Hypothalamus (tissue), 51 donors: ENCODE measurements at regions not wholly inside any gene's neighbourhood (a gene's known extent, or its start where the extent isn't known, plus 50 kb on each side); places are given as distances from the start of the nearest gene placed in this dataset.
"Not testable (repeated sequence)": the region's sequence is repeated elsewhere in the genome, so short reads cannot be mapped to it uniquely, and the experiment has no call there.

ENCODE experiments used
- DNase-seq, 51 donors: peaks; one replicate each; lab custom pipeline; 2025; lab: John Stamatoyannopoulos, UW

GRCh38 chr2:209260281-209260680 is 163.6 kb upstream of the MAP2 start:
- no peak for DNase-seq

DNA sequence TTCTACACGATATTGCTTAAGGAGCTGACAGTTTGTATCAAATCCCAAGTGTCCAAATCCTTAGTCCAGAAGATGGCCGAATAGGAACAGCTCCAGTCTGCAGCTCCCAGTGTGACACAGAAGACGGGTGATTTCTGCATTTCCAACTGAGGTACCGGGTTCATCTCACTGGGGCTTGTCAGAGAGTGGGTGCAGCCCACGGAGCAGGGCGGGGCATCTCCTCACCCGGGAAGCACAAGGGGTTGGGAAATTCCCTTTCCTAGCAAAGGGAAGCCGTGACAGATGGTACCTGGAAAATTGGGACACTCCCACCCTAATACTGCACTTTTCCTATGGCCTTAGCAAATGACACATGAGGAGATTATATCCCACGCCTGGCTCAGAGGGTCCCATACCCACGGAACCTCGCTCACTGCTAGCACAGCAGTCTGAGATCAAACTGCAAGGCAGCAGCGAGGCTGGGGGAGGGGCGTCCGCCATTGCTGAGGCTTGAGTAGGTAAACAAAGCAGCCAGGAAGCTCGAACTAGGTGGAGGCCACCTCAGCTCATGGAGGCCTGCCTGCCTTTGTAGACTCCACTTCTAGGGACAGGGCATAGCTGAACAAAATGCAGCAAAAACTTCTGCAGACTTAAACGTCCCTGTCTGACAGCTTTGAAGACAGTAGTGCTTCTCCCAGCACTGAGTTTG is 162.3 kb upstream of the MAP2 start:
- not testable (repeated sequence) for DNase-seq

- DNase-seq = no peak
These were observed 154.8 kb upstream of the MAP2 start for GRCh38 chr2:209269024-209269423.

DNA sequence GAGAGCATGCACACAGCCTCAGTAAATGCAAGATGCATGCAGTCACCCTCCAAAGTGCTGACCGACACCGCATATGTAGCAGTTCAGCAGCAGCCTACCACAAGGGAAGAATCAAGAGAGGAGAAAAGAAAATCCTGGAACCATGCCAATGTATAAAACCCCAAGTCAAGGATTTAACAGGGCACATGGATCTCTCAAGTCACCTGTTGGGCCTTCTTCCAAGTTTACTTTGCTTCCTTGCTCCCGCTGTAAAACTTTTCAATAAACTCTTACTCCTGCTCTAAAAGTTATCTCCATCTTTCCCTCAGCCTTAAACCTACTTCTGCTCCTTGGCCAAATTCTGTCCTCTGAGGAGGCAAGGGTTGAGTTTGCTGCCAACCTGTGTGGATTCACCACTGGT is 147.8 kb upstream of the MAP2 start:
- no peak for DNase-seq

- no peak for DNase-seq
These were observed 146.4 kb upstream of the MAP2 start for GRCh38 chr2:209277444-209277843.

DNA sequence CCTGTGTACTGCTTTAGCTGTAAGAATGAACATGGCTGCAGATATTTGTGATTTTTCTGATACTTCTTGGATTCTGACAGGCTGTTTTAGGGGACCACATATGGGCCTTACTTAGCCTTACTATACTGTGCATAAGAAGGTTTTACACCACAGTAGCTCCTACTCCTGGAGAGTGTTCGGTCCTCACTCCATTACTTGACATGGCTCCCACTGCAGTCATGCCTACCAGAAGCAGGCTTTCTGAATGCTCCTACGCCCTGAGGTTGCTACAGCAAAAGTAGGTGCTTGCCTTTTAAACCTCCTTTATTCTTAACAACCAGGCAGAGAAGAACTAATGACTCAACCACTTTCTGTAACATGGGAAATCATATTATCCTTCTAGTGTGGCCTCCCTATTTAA is 125.2 kb upstream of the MAP2 start:
- no peak for DNase-seq

DNA sequence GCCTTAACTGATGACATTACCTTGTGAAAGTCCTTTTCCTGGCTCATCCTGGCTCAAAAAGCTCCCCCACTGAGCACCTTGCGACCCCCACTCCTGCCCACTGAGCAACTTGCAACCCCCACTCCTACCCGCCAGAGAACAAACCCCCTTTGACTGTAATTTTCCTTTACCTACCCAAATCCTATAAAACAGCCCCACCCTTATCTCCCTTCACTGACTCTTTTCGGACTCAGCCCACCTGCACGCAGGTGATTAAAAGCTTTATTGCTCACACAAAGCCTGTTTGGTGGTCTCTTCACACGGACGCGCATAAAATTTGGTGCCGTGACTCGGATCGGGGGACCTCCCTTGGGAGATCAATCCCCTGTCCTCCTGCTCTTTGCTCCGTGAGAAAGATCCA is 124.4 kb upstream of the MAP2 start:
- DNase-seq = not testable (repeated sequence)

DNA sequence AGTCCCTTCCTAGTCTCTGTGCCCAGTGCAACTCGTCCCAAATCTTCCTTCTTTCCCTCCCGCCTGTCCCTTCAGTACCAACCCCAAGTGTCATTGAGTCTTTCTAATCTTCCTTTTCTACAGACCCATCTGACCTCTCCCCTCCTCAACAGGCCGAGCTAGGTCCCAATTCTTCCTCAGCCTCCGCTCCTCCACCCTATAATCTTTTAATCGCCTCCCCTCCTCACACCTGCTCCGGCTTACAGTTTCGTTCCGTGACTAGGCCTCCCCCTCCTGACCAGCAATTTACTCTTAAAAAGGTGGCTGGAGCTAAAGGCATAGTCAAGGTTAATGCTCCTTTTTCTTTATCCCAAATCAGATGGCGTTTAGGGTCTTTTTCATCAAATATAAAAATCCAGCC is 123.1 kb upstream of the MAP2 start:
- DNase-seq = not testable (repeated sequence)

- no peak for DNase-seq
These were observed 118.8 kb upstream of the MAP2 start for GRCh38 chr2:209305026-209305425.

GRCh38 chr2:209305746-209306196 is 118.1 kb upstream of the MAP2 start:
- DNase-seq = peak in 1 of 51 donors; percentile 10

- no peak for DNase-seq
These were observed 116.5 kb upstream of the MAP2 start for GRCh38 chr2:209307161-209308001.

- DNase-seq = no peak
These were observed 115.4 kb upstream of the MAP2 start for GRCh38 chr2:209308415-209308814.

DNA sequence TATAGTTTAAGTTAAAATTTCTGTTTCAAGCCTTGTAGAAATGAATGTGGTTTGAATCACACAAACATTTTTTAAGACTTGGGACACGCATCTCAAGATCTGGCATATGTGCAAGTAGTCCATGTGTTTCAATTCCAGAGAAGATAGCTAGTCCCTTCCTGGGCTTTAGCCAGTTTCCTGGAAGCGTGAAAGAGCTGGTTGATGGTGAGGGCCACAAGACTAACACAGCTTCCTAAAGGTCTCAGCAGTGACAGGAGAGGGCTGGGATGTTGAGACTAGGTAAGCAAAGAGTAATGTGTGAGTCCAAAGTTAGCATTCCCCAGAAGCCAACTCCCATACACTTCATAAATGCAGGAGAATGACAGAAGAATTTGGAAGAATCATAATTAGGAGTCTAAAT is 111.9 kb upstream of the MAP2 start:
- DNase-seq = no peak

DNA sequence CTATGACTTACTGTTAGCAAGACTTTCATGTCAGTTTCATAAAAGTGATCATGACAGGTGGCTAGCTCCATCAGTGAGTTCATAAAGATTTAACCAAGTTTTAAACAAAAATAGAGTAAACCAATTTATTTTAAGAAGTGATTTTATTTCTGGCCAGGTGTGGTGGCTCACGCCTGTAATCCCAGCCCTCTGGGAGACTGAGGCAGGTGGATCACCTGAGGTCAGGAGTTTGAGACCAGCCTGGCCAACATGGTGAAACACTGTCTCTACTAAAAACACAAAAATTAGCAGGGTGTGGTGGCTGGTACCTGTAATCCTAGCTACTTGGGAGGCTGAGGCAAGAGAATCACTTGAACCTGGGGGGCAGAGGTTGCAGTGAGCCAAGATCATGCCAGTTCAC is 111.4 kb upstream of the MAP2 start:
- not testable (repeated sequence) for DNase-seq

- peak in 1 of 51 donors; percentile 7 for DNase-seq
These were observed 109.2 kb upstream of the MAP2 start for GRCh38 chr2:209314653-209315052.

DNA sequence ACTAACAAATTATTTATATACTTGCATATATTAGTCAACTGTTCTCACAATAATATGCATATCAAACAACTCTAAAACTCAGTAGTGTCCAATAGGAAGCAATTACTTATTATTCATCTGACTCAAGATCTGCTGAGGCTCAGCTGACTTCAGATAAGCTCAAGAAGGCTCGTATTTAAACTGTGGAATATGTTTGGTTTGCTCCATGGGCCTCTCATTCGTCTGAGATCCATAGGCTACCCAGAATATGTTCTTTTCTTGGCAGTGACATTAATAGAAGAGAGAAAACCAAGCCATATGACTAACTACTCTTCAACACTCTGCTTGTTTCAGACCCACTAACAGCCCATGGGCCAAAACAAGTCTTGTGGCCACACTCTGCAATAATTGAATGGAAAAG is 107.7 kb upstream of the MAP2 start:
- DNase-seq = no peak

DNA sequence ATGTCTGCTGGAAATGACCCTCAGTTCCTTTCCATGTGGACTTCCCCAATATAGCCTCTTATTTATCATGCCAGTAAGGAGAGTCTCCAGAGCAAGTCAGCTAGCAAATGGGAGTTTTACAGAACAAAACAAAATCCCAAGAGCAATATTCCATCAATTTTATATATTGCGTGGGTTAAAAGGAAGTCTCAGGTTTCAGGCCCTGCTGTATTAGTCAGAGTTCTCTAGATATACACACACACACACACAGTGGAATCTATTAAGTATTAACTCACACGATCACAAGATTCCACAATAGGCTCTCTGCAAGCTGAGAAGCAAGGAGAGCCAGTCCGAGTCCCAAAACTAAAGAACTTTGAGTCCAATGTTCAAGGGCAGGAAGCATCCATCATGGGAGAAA is 102.8 kb upstream of the MAP2 start:
- no peak for DNase-seq

DNA sequence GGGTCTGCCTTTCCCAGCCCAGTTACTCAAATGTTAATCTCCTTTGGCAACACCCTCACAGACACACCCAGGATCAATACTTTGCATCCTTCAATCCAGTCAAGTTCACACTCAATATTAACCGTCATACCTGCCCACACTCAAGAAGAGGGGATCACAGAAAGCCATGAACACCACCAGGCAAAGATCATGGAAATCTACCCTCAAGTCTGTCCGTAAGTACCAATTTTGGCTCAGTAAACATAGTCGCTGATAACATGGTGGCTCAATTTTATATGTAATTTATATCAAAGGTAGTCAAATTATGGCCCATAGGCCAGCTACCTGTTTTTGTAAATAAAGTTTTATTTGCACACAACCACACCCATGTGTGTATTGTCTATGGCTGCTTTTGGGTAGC is 102.3 kb upstream of the MAP2 start:
- DNase-seq = no peak

DNA sequence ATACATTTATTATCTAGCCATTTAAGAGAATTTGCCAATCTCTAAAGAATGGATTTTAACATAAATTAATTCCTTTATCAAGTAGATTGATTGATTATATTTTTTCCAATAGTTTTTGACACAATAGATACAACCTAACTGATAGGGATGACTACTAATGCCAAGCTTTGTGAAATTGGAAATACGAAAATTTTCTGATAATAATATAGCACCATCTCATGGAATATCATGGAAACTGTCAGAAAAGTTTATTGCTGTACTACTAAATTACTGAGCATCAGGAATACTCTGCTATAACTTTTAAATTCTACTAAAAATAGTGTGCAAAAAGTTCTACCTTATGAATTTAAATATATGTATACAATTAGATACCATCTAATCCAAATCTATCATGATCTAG is 101.8 kb upstream of the MAP2 start:
- DNase-seq = no peak

- DNase-seq = no peak
These were observed 100.8 kb upstream of the MAP2 start for GRCh38 chr2:209322905-209323512.

DNA sequence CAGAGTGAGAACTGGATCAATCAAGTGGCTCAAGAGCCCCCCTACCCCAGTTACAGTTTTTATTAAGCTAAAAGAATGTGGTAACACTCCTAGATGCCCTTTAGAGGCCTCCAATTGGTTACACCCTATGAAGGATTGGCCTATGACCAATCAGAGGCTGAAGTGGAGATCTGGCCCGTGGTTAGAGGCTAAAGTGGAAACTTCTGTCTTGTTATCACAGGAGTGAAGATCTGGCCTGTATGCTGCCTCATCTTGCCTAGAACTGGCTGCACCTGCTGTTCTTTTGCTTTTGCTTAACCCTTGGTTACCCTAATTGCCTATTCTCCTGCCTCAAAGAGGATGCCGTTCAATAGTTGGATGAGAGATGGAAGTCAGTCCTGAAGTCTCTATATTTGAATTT is 100.1 kb upstream of the MAP2 start:
- no peak for DNase-seq

- DNase-seq = no peak
These were observed 99.6 kb upstream of the MAP2 start for GRCh38 chr2:209324281-209324680.
